ENCODE measurements at regions not wholly inside any gene's neighbourhood (a gene's known extent, or its start where the extent isn't known, plus 50 kb on each side); places are given as distances from the start of the nearest gene placed in this dataset.
"Not testable (repeated sequence)": the region's sequence is repeated elsewhere in the genome, so short reads cannot be mapped to it uniquely, and the experiment has no call there.

DNA sequence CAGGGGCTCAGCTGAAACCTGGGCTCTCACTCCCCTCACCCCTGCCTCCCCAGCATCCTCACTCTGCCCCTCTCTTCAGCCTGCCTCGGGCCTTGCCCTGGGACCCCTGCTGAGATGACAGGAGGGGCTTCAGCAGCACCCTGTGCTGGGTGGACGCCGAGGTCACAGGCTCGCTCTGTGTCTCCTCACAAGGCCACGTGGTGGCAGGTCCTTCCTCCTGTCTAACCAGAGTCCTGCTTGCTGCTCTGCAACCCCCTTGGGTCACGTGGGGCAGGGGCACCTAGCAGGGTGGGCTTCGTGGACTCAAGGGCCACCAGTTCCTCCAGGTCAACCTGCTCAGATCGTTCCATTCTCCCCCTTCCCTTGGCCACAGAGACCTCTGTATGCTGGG is 90.4 kb downstream of the TMEM121 start:
- DNase-seq (ENCODE audit: low read depth): no peak
- H3K4me3 ChIP-seq (ENCODE audit: low read depth, low read length): no peak overlapping the region
- TF ChIP-seq, protein P1, sequence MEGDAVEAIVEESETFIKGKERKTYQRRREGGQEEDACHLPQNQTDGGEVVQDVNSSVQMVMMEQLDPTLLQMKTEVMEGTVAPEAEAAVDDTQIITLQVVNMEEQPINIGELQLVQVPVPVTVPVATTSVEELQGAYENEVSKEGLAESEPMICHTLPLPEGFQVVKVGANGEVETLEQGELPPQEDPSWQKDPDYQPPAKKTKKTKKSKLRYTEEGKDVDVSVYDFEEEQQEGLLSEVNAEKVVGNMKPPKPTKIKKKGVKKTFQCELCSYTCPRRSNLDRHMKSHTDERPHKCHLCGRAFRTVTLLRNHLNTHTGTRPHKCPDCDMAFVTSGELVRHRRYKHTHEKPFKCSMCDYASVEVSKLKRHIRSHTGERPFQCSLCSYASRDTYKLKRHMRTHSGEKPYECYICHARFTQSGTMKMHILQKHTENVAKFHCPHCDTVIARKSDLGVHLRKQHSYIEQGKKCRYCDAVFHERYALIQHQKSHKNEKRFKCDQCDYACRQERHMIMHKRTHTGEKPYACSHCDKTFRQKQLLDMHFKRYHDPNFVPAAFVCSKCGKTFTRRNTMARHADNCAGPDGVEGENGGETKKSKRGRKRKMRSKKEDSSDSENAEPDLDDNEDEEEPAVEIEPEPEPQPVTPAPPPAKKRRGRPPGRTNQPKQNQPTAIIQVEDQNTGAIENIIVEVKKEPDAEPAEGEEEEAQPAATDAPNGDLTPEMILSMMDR (IDR thresholded peaks at IDR 0.05; ENCODE audit: insufficient read depth, low read depth, low read length): no peak

DNA sequence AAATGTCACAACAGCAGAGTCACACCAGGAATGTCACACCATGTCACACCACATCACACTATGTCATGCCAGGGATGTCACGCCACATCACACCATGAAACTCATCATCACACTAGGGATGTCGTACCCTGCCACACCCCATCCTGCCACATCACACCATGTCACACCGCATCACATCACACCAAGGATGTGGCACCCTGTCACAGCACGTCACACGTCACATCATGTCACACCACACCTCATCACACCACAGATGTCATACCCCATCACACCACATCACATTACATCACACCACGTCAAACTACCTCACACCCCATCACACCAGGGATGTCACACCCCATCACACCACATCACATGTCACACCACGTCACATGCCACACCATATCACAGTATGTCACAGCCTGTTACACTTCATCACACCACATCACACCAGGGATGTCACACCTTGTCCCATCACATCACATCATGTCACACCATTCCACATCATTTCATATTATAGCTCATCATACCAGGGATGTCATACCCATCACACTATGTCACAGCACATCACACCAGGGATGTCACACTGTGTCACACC is 90.9 kb downstream of the TMEM121 start:
- no peak overlapping the region for H3K4me3 ChIP-seq (ENCODE audit: low read depth, low read length)
- no peak for DNase-seq (ENCODE audit: low read depth)
- TF ChIP-seq, protein P1 (IDR thresholded peaks at IDR 0.05; ENCODE audit: insufficient read depth, low read depth, low read length): no peak

DNA sequence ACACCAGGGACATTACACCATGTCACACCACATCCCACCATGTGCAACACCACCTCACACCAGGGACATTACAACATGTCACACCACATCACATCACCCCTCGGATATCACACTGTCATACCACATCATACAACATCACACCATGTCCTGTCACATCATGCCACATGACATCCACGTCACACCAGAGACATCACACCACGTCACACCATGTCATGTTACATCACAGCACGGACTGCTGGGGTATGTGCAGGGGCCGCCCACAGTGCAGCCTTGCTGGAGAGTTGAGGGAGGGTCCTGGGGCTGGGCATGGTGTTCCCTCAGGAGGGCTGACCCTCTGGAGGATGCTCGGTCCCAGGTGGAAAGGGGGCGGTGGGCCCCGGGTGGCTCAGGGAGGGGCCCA is 91.4 kb downstream of the TMEM121 start:
- H3K4me3 ChIP-seq (ENCODE audit: low read depth, low read length); DNase-seq (ENCODE audit: low read depth): not testable (repeated sequence)

DNA sequence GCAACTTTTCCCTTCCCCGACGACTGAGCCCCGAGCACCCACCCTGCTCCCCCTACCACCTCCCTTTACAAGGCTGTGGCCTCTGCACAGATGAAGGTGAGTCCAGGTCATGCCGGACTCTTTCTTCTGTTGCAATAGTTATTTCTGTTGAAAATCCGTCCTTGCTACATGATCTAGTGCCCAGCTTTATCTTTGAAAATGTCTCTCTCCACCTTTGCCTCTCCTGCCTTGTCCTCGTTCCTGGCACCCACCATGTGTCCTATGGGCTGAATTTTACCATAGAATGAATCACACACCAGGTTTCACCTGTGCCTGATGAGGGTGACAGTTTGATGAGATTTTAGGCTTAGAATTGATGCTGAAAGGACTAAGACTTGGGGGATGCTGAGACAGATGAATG is 92.9 kb downstream of the TMEM121 start:
- not testable (repeated sequence) for H3K4me3 ChIP-seq (ENCODE audit: low read depth, low read length); DNase-seq (ENCODE audit: low read depth)

GRCh38 chr14:105620178-105620864 is 93.9 kb downstream of the TMEM121 start:
- not testable (repeated sequence) for DNase-seq (ENCODE audit: low read depth); H3K4me3 ChIP-seq (ENCODE audit: low read depth, low read length)

DNA sequence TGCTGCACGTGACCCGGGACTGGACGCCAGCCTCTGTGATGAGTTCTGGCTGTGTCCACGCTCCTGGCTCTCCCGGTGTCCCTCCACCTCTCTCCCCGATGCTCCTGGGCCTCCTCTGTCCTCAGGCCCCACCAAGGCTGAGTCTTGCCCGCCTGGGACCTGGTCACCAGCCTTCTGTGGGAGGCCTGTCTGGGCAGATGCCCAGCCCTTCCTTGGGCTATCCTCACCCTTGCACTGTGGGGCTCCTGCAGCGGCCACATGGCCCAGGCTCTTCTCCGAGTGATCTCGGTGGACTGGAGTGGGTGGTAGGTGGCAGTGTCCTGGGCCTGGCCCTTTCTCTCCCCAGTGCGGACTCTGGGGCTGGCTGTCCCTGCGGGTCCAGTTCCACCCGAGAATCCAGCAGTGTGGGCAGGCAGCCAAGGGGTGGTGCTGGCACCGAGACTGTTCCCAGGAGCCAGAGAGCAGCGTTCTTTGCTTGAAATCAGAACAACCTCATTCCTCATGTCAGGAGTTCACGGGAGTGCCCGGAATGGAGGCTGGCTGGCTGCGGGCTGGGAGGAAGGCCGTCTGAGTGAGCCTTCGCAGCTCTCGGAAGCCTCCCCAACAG is 94.6 kb downstream of the TMEM121 start:
- H3K4me3 ChIP-seq (ENCODE audit: low read depth, low read length); DNase-seq (ENCODE audit: low read depth): not testable (repeated sequence)

GRCh38 chr14:105621479-105622328 is 95.3 kb downstream of the TMEM121 start:
- not testable (repeated sequence) for DNase-seq (ENCODE audit: low read depth); H3K4me3 ChIP-seq (ENCODE audit: low read depth, low read length)

- TF ChIP-seq, protein P1 (IDR thresholded peaks at IDR 0.05; ENCODE audit: insufficient read depth, low read depth, low read length): no peak
- no peak overlapping the region for H3K4me3 ChIP-seq (ENCODE audit: low read depth, low read length)
- no peak for DNase-seq (ENCODE audit: low read depth)
Observed at GRCh38 chr14:105622329-105622955, 96.1 kb downstream of the TMEM121 start.

- DNase-seq (ENCODE audit: low read depth); H3K4me3 ChIP-seq (ENCODE audit: low read depth, low read length): not testable (repeated sequence)
Observed at GRCh38 chr14:105623178-105623577, 96.8 kb downstream of the TMEM121 start.

GRCh38 chr14:105624346-105624745 is 98.0 kb downstream of the TMEM121 start:
- DNase-seq (ENCODE audit: low read depth); H3K4me3 ChIP-seq (ENCODE audit: low read depth, low read length): not testable (repeated sequence)

- not testable (repeated sequence) for DNase-seq (ENCODE audit: low read depth); H3K4me3 ChIP-seq (ENCODE audit: low read depth, low read length)
Observed at GRCh38 chr14:105624749-105625434, 98.5 kb downstream of the TMEM121 start.

- not testable (repeated sequence) for H3K4me3 ChIP-seq (ENCODE audit: low read depth, low read length)
Observed at GRCh38 chr14:105625448-105625847, 99.1 kb downstream of the TMEM121 start.

GRCh38 chr14:105626111-105626510 is 99.7 kb downstream of the TMEM121 start:
- not testable (repeated sequence) for DNase-seq (ENCODE audit: low read depth)

More at GRCh38 chr14:105625448-105625847, 99.1 kb downstream of the TMEM121 start:
- not testable (repeated sequence) for DNase-seq (ENCODE audit: low read depth)

GRCh38 chr14:105626651-105627050 is 100.3 kb downstream of the TMEM121 start:
- not testable (repeated sequence) for H3K4me3 ChIP-seq (ENCODE audit: low read depth, low read length); DNase-seq (ENCODE audit: low read depth)

More at GRCh38 chr14:105626111-105626510, 99.7 kb downstream of the TMEM121 start:
- not testable (repeated sequence) for H3K4me3 ChIP-seq (ENCODE audit: low read depth, low read length)

Data from fibroblast of villous mesenchyme (primary cell).